Stimulated activated CD8-positive, alpha-beta memory T cell treated with anti-CD3 and anti-CD28 coated beads, Interleukin-12 subunit alpha, Interleukin-12 subunit beta, amount 100 ng/mL, for 4 hours (primary cell): ENCODE measurements at regions not wholly inside any gene's neighbourhood (a gene's known extent, or its start where the extent isn't known, plus 50 kb on each side); places are given as distances from the start of the nearest gene placed in this dataset.

Experiments used
- DNase-seq: peaks from one replicate; pipeline ENCODE4 v3.0.0-alpha.2; 2020; ENCODE audit warnings: low read depth

- no peak for DNase-seq
Measured at GRCh38 chr3:187973977-187974870, 179.7 kb upstream of the LPP start.

GRCh38 chr3:187974871-187975271 is 179.1 kb upstream of the LPP start:
- DNase-seq: no peak

GRCh38 chr3:187975561-187976364 is 178.2 kb upstream of the LPP start:
- no peak for DNase-seq

GRCh38 chr3:187976365-187976900 is 177.5 kb upstream of the LPP start:
- no peak for DNase-seq

GRCh38 chr3:187977659-187978058 is 176.3 kb upstream of the LPP start:
- DNase-seq: no peak

GRCh38 chr3:187978433-187979011 is 175.4 kb upstream of the LPP start:
- no peak for DNase-seq

- no peak for DNase-seq
Measured at GRCh38 chr3:187979564-187979963, 174.4 kb upstream of the LPP start.

- no peak for DNase-seq
Measured at GRCh38 chr3:187980861-187981260, 173.1 kb upstream of the LPP start.

GRCh38 chr3:187982142-187982541 is 171.8 kb upstream of the LPP start:
- no peak for DNase-seq

GRCh38 chr3:187983484-187984124 is 170.4 kb upstream of the LPP start:
- DNase-seq: no peak

GRCh38 chr3:187985647-187986046 is 168.3 kb upstream of the LPP start:
- no peak for DNase-seq

- no peak for DNase-seq
Measured at GRCh38 chr3:187986514-187986934, 167.4 kb upstream of the LPP start.

- no peak for DNase-seq
Measured at GRCh38 chr3:187987187-187987586, 166.8 kb upstream of the LPP start.

GRCh38 chr3:187987924-187988323 is 166.0 kb upstream of the LPP start:
- DNase-seq: peak; percentile 55

GRCh38 chr3:187989575-187990153 is 164.3 kb upstream of the LPP start:
- DNase-seq: no peak

- DNase-seq: no peak
Measured at GRCh38 chr3:187992609-187993008, 161.3 kb upstream of the LPP start.

- no peak for DNase-seq
Measured at GRCh38 chr3:187994221-187995042, 159.5 kb upstream of the LPP start.

GRCh38 chr3:187995043-187995400 is 158.9 kb upstream of the LPP start:
- DNase-seq: no peak

- DNase-seq: no peak
Measured at GRCh38 chr3:187995667-187996066, 158.3 kb upstream of the LPP start.

- no peak for DNase-seq
Measured at GRCh38 chr3:187996609-187997008, 157.3 kb upstream of the LPP start.

GRCh38 chr3:187997490-187997889 is 156.5 kb upstream of the LPP start:
- no peak for DNase-seq
